ENCODE measurements at regions not wholly inside any gene's neighbourhood (a gene's known extent, or its start where the extent isn't known, plus 50 kb on each side); places are given as distances from the start of the nearest gene placed in this dataset.
A peak's percentile ranks its signal among the peaks of the same experiment; 100 is the strongest.
"Not testable (repeated sequence)": the region's sequence is repeated elsewhere in the genome, so short reads cannot be mapped to it uniquely, and the experiment has no call there.

DNA sequence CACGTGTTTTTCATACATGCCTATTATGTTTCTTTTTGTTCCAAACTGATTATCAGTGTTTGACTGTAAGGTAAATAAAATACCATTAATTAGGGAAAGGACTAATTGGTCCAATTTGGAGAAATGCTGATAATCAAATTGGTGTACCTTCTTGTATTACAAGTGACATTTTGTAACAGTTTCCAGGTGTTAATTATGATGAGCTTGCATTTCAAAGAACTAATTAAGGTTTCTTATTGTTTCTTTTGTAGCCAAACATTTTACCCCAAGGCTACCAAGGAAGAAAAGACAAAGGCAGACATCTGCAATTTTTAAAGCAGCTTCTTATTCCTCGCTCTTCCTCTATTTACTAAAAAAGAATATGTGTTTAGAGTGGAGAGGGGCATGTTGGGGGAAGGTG lies 88.7 kb upstream of the GRIK1 start:
- Mint-ChIP-seq H3K27me3 (no peaks in the 10 kb centered on the region), H3K4me3 (no peak overlapping the region), H3K27ac (no peak overlapping the region), H3K4me1 (no peaks in the 10 kb centered on the region), H3K36me3 (ENCODE audit: low read depth) (no peaks in the 10 kb centered on the region), H3K9me3 (no peaks in the 10 kb centered on the region)
- POLR2A ChIA-PET = no interaction called here
- CTCF ChIA-PET = interaction anchor here (1.2 kb wide), 1 partner anchor 21 kb away, joined by 5 read pairs; no protein-coding TSS in a partner anchor
- no peak for DNase-seq

DNA sequence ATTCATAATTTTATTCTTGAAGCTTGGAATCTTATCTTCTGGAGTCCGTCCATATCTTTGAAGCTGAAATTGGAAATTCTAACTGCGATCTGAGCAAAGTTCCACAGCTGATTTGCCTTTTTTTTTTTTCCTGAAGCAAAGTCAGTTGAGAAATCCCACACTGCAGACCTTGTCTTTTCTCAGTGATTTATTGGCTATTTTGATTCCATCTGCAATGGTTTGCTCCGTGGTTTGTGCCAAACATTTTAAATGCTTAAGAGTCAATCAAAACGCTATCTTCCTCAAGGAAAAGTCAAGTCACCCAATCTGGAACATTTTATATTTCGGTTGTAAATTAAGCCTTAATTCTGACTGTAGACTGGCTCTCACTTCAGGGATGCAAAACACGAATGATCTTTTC lies 88.2 kb upstream of the GRIK1 start:
- Mint-ChIP-seq H3K4me3 (no peak overlapping the region), H3K27ac (no peak overlapping the region), H3K4me1 (no peaks in the 10 kb centered on the region), H3K9me3 (no peaks in the 10 kb centered on the region), H3K36me3 (ENCODE audit: low read depth) (no peaks in the 10 kb centered on the region), H3K27me3 (no peaks in the 10 kb centered on the region)
- ChIA-PET POLR2A (no interaction called here), CTCF (interaction anchor here (1.2 kb wide), 1 partner anchor 21 kb away, joined by 5 read pairs; no protein-coding TSS in a partner anchor)
- no peak for DNase-seq

DNA sequence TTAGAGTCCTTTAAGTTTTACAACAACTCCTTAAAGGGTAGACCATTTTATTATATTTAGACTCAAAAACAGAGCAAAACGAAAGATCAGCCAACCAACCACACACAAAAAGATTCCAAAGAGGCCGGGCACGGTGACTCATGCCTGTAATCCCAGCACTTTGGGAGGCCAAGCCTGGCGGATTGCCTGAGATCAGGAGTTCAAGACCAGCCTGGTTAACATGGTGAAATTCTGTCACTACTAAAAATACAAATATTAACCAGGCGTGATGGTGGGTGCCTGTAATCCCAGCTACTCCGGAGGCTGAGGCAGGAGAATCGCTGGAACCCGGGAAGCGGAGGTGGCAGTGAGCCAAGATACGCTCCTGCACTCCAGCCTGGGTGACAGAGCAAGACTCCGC lies 83.3 kb upstream of the GRIK1 start:
- H3K27ac Mint-ChIP-seq; H3K9me3 Mint-ChIP-seq; POLR2A ChIA-PET; CTCF ChIA-PET; H3K4me1 Mint-ChIP-seq; H3K36me3 Mint-ChIP-seq (ENCODE audit: low read depth); H3K4me3 Mint-ChIP-seq; DNase-seq; H3K27me3 Mint-ChIP-seq: not testable (repeated sequence)

DNA sequence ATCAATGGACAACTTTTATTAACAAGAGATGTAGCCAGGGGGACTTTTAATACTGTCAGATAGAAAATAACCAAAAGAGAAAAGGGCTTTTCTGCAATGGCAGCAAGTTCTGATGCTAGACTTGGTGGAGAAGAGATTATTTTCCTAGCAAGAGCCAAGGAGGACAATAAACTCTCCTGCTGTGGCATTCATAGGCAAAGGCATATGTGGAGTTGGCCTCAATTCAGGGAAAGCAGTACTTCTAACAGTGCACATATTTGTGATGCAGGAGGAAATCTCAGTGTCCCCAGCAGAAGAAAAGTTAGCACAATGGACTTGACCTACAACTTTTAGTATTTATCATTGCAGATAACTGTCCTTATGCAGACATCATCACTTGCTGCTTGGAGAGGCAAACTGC lies 75.1 kb upstream of the GRIK1 start:
- H3K4me1 Mint-ChIP-seq = no peaks in the 10 kb centered on the region
- POLR2A ChIA-PET = no interaction called here

DNA sequence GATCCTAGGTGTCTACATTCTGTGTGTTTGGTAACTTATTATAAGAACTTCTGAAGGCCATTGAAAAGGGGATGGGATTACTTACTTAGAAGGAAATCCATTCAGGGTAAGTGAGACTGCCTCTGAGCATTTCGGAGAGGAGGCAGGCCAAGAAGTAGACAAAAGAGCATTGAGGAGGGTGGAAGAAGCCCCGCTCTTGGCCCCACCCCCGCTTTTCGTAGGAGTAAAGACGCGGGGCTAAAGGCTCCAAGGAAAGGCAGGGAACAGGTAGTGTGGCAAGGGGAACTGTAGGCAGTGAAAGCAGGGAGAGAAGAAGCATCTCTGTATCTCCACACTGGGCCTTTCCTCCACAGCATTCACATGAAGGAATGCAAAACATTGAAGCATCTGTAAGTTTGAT lies 51.8 kb upstream of the GRIK1 start:
- Mint-ChIP-seq H3K36me3 (ENCODE audit: low read depth) (no peaks in the 10 kb centered on the region), H3K9me3 (no peaks in the 10 kb centered on the region), H3K4me3 (no peak overlapping the region), H3K27ac (no peak overlapping the region), H3K27me3 (no peaks in the 10 kb centered on the region), H3K4me1 (no peaks in the 10 kb centered on the region)
- no peak for DNase-seq
- ChIA-PET POLR2A (no interaction called here), CTCF (no interaction called here)

More for the DNA sequence above, 75.1 kb upstream of the GRIK1 start:
- no peak overlapping the region for H3K4me3 Mint-ChIP-seq
- peaks cover 4% of the 10 kb centered on the region for H3K9me3 Mint-ChIP-seq
- no peaks in the 10 kb centered on the region for H3K27me3 Mint-ChIP-seq
- CTCF ChIA-PET = no interaction called here
- H3K36me3 Mint-ChIP-seq (ENCODE audit: low read depth) = no peaks in the 10 kb centered on the region
- H3K27ac Mint-ChIP-seq = no peak overlapping the region
- DNase-seq = no peak

DNA sequence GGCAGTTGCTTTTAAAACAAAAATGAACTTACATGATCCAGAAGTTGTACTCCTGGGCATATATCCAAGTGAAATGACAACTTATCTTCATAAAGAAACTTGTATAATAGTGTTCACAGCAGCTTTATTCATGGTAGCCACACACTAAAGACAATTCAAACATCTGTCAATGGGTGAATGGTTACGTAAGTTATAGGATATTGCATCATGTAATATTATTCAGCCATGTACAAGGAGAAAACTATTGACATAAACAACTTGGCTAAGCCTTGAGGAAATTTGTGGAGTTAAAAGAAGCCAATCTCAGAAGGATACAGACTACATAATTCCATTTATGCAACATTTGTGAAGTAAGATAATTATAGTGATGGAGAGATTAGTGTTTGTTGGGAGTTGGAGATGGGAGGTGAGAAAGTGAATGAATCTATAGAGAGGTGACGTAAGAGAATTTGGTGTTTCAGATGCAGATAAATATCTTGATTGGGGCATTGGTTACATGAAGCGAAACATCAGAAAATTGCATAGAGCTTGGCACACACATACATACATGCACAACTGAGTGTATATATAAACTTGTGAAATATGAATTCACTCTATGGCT lies 49.9 kb upstream of the GRIK1 start:
- Mint-ChIP-seq H3K36me3 (ENCODE audit: low read depth) (no peaks in the 10 kb centered on the region), H3K9me3 (no peaks in the 10 kb centered on the region), H3K27me3 (no peaks in the 10 kb centered on the region), H3K27ac (peak overlapping the region; percentile 1), H3K4me3 (no peak overlapping the region), H3K4me1 (no peaks in the 10 kb centered on the region)
- ChIA-PET POLR2A (no interaction called here), CTCF (no interaction called here)
- DNase-seq = no peak
